ENCODE measurements at regions not wholly inside any gene's neighbourhood (a gene's known extent, or its start where the extent isn't known, plus 50 kb on each side); places are given as distances from the start of the nearest gene placed in this dataset.

- DNase-seq (ENCODE audit: insufficient read length, low spot score) (no peak), FAIRE-seq (no peak)
- no peak for TF ChIP-seq CTCF (IDR thresholded peaks at IDR 0.05; ENCODE audit: insufficient read depth, missing control alignments)
Observed at GRCh38 chr2:4130651-4131050, 427.3 kb downstream of the DCDC2C start.

GRCh38 chr2:4134551-4135550, 431.5 kb downstream of the DCDC2C start:
- DNase-seq (ENCODE audit: insufficient read length, low spot score) (no peak), FAIRE-seq (no peak)
- TF ChIP-seq CTCF (IDR thresholded peaks at IDR 0.05; ENCODE audit: insufficient read depth, missing control alignments) = no peak

GRCh38 chr2:4135765-4136164, 432.4 kb downstream of the DCDC2C start:
- DNase-seq (ENCODE audit: insufficient read length, low spot score) (no peak), FAIRE-seq (no peak)
- TF ChIP-seq CTCF (IDR thresholded peaks at IDR 0.05; ENCODE audit: insufficient read depth, missing control alignments) = no peak

GRCh38 chr2:4139316-4139715, 435.9 kb downstream of the DCDC2C start:
- no peak for FAIRE-seq
- DNase-seq (ENCODE audit: insufficient read length, low spot score) = no peak
- no peak for TF ChIP-seq CTCF (IDR thresholded peaks at IDR 0.05; ENCODE audit: insufficient read depth, missing control alignments)

- no peak for TF ChIP-seq CTCF (IDR thresholded peaks at IDR 0.05; ENCODE audit: insufficient read depth, missing control alignments)
- FAIRE-seq = no peak
- no peak for DNase-seq (ENCODE audit: insufficient read length, low spot score)
Observed at GRCh38 chr2:4139731-4140130, 436.4 kb downstream of the DCDC2C start.

GRCh38 chr2:4140281-4140970, 437.1 kb downstream of the DCDC2C start:
- DNase-seq (ENCODE audit: insufficient read length, low spot score) (no peak), FAIRE-seq (no peak)
- TF ChIP-seq CTCF (IDR thresholded peaks at IDR 0.05; ENCODE audit: insufficient read depth, missing control alignments) = no peak

Measured in D721Med (cell line).